Stimulated activated naive B cell treated with anti-CD40 and anti-IgM and Interleukin-4, amounts not matched to agents 10 μg/mL and 1 μg/mL and 100 μg/mL, for 72 hours (primary cell): ENCODE measurements at regions not wholly inside any gene's neighbourhood (a gene's known extent, or its start where the extent isn't known, plus 50 kb on each side); places are given as distances from the start of the nearest gene placed in this dataset.

ENCODE experiments used
- ATAC-seq, 2 donors: fragments of 150-1000 bp; cut with Tn5 transposase; replicated peaks; 2 replicates each; pipeline ENCODE4 v1.10.0; 2021; ENCODE audit warnings: moderate library complexity in 1 of 2
- DNase-seq: peaks from one replicate; pipeline ENCODE4 v3.0.0; 2021
- H3K27ac Mint-ChIP-seq: one replicate; pipeline ENCODE4 v1.8.0; 2022; ENCODE audit warnings: mild to moderate bottlenecking, mixed read lengths
- H3K27me3 Mint-ChIP-seq, 2 donors: one replicate each; pipeline ENCODE4 v1.8.0; 2022; ENCODE audit warnings: mixed read lengths in 2 of 2
- H3K36me3 Mint-ChIP-seq, 2 donors: one replicate each; pipeline ENCODE4 v1.8.0; 2022; ENCODE audit warnings: mixed read lengths in 2 of 2, mild to moderate bottlenecking in 1 of 2
- H3K4me1 Mint-ChIP-seq, 2 donors: one replicate each; pipeline ENCODE4 v1.8.0; 2022; ENCODE audit warnings: mixed read lengths in 2 of 2, mild to moderate bottlenecking in 1 of 2
- H3K4me3 Mint-ChIP-seq, 2 donors: one replicate each; pipeline ENCODE4 v1.8.0; 2022; ENCODE audit warnings: mild to moderate bottlenecking in 2 of 2, mixed read lengths in 2 of 2, moderate library complexity in 1 of 2
- H3K9me3 Mint-ChIP-seq, 2 donors: one replicate each; pipeline ENCODE4 v1.8.0; 2022; ENCODE audit warnings: mixed read lengths in 2 of 2, mild to moderate bottlenecking in 1 of 2

- Mint-ChIP-seq H3K27me3 (no peaks in the 10 kb centered on the region), H3K36me3 (peaks cover 2 to 23% of the 10 kb centered on the region in 2 donors), H3K4me3 (no peak overlapping the region), H3K9me3 (no peaks in the 10 kb centered on the region), H3K27ac (no peak overlapping the region), H3K4me1 (peaks cover 21 to 26% of the 10 kb centered on the region in 2 donors)
- DNase-seq (no peak), ATAC-seq (no peak)
These were observed 51.1 kb downstream of the GARRE1 start for GRCh38 chr19:34305221-34306083.

GRCh38 chr19:34306213-34306661 lies 51.9 kb downstream of the GARRE1 start:
- peaks cover 2 to 17% of the 10 kb centered on the region in 2 donors for H3K36me3 Mint-ChIP-seq
- H3K27me3 Mint-ChIP-seq = no peaks in the 10 kb centered on the region
- H3K27ac Mint-ChIP-seq = no peak overlapping the region
- no peak for ATAC-seq
- H3K4me1 Mint-ChIP-seq = peaks cover 28 to 34% of the 10 kb centered on the region in 2 donors
- DNase-seq = no peak
- no peak overlapping the region for H3K4me3 Mint-ChIP-seq
- H3K9me3 Mint-ChIP-seq = no peaks in the 10 kb centered on the region

- Mint-ChIP-seq H3K4me1 (peaks cover 28 to 40% of the 10 kb centered on the region in 2 donors), H3K27me3 (no peaks in the 10 kb centered on the region), H3K27ac (no peak overlapping the region), H3K9me3 (no peaks in the 10 kb centered on the region), H3K4me3 (no peak overlapping the region), H3K36me3 (peaks cover 6 to 17% of the 10 kb centered on the region in 2 donors)
- no peak for DNase-seq
- ATAC-seq = no peak
These were observed 52.5 kb downstream of the GARRE1 start for GRCh38 chr19:34306824-34307223.

- Mint-ChIP-seq H3K9me3 (no peaks in the 10 kb centered on the region), H3K36me3 (peaks cover 9 to 20% of the 10 kb centered on the region in 2 donors), H3K4me1 (peaks cover 33 to 50% of the 10 kb centered on the region in 2 donors), H3K4me3 (no peak overlapping the region), H3K27me3 (no peaks in the 10 kb centered on the region), H3K27ac (peak overlapping the region; percentile 43)
- ATAC-seq = peak in 1 of 2 donors; percentile 23
- no peak for DNase-seq
These were observed 54.3 kb downstream of the GARRE1 start for GRCh38 chr19:34308381-34309367.

- Mint-ChIP-seq H3K27me3 (no peaks in the 10 kb centered on the region), H3K4me1 (peaks cover 36 to 54% of the 10 kb centered on the region in 2 donors), H3K4me3 (peak overlapping the region in 1 of 2 donors; percentile 3), H3K27ac (peak overlapping the region; percentile 43), H3K9me3 (no peaks in the 10 kb centered on the region), H3K36me3 (peaks cover 9 to 20% of the 10 kb centered on the region in 2 donors)
- no peak for ATAC-seq
- DNase-seq = no peak
These were observed 55.2 kb downstream of the GARRE1 start for GRCh38 chr19:34309368-34310138.

- H3K27me3 Mint-ChIP-seq = no peaks in the 10 kb centered on the region
- H3K4me1 Mint-ChIP-seq = peaks cover 43 to 64% of the 10 kb centered on the region in 2 donors
- H3K9me3 Mint-ChIP-seq = no peaks in the 10 kb centered on the region
- no peak for DNase-seq
- H3K36me3 Mint-ChIP-seq = peaks cover 10 to 17% of the 10 kb centered on the region in 2 donors
- ATAC-seq = peak; percentile 36 to 52
- no peak overlapping the region for H3K4me3 Mint-ChIP-seq
- H3K27ac Mint-ChIP-seq = peak overlapping the region; percentile 84
These were observed 54.5 kb upstream of the GPI start for GRCh38 chr19:34310494-34310981.

GRCh38 chr19:34313188-34313587 lies 51.8 kb upstream of the GPI start:
- Mint-ChIP-seq H3K4me3 (no peak overlapping the region), H3K27ac (peak overlapping the region; percentile 32), H3K9me3 (no peaks in the 10 kb centered on the region), H3K4me1 (peaks cover 56 to 82% of the 10 kb centered on the region in 2 donors), H3K36me3 (peaks cover 7 to 11% of the 10 kb centered on the region in 2 donors), H3K27me3 (no peaks in the 10 kb centered on the region)
- DNase-seq (no peak), ATAC-seq (no peak)

- Mint-ChIP-seq H3K27ac (peak overlapping the region; percentile 78), H3K4me3 (peak overlapping the region; percentile 33 to 61), H3K9me3 (no peaks in the 10 kb centered on the region), H3K4me1 (peaks cover 49 to 77% of the 10 kb centered on the region in 2 donors), H3K27me3 (no peaks in the 10 kb centered on the region), H3K36me3 (peaks cover 7 to 10% of the 10 kb centered on the region in 2 donors)
- ATAC-seq (peak; percentile 85 to 86), DNase-seq (no peak)
These were observed 50.3 kb upstream of the GPI start for GRCh38 chr19:34314437-34315313.
